Esophagus mucosa (tissue), 1 donor: ENCODE measurements at regions not wholly inside any gene's neighbourhood (a gene's known extent, or its start where the extent isn't known, plus 50 kb on each side); places are given as distances from the start of the nearest gene placed in this dataset.

Experiments
- ATAC-seq: fragments of 200-7000 bp; cut with Tn5 transposase; one replicate; pipeline ENCODE4 v1.9.1; 2020
- donor health status: DM: yes; HTN: yes; CAD: no.

DNA sequence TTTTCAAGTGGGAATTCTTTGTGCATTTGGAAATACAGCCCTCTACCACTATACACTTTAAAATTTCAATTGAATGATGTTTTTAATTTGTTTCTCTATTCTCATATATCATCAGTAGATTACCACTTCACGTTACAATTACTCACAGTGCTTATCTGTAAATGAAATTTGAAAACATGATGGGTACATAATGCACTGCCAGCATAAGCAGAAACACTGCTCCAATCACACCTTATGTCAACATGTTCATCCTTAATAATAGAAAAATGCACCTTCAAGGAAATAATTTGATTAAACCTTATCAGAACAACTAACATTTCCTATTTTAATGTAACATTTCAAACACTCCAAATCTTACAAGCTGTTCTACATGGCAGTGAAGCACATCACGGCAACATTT lies 718.4 kb downstream of the GBE1 start:
- no peak for ATAC-seq

DNA sequence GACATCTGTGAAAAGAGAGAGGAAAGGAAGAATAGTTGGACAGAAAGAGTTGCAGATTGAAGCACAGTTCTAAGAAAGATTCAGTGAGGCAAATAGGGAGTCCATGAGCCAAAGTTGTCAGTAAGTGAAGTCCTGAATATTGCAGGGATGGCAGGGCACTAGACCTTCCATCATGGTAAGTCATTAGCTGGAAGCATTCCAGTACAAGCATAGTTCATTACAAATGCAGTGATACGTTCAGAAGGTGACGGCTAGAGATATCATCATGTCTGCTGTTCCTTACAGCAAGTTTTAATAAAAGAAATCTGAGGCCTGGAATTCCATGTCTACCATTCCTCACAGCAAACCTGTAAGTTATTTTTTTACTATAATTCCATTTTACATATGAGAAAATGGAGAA lies 720.1 kb downstream of the GBE1 start:
- ATAC-seq, result no peak

DNA sequence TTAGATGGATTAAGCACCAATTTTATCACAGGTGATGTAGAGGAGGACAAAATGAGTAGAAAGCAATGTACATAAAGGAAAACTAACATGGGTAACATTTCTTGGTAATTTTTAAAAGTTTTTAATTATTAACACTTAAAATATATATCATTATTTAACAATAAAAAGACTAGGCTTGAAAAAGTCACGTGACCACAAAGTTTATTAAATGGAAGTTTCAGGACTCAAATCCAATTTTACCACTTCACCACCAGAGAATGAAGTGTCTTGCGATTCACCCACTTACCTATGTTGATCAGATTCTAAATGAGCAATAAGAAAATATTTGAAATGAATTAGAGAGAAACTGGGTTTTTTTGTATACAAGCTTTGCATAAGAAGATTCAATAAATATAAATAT lies 721.3 kb downstream of the GBE1 start:
- no peak for ATAC-seq

DNA sequence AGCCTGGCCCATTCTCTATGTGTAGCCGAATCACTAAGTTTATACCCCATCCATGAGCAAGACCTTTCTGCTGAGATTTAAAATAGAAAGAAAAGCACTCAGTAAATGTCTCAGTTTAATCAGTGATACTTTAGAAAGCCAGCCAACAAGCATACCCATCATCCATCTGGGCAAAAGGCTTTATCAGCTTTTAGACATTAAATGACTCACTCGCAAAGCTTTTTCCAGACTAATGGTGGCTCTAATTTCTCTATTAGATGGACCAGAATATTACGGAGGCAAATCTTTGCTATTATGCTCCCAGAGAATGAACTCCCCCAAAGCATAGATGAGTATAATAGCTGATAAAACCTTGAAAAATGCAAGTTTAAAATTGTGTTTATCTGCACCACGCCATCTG lies 727.8 kb downstream of the GBE1 start:
- no peak for ATAC-seq

DNA sequence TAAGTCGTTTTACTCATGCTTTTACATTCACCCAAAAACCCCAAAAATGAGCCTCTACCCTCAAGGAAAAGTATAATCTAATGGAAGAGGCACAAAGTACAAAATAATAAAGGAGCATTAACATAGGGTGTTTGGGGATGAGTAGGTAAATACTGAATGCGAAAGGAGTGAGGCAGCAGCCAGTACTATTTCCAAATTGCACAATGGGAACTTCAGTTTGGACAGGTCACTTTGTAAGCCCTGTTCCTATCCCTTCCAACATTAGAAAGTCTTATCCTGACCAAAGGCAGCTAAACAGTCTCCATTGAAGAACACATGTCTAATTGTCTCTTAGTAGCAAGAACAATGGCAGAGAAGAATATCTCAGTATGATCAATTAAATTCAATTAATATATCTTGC lies 728.3 kb downstream of the GBE1 start:
- no peak for ATAC-seq

DNA sequence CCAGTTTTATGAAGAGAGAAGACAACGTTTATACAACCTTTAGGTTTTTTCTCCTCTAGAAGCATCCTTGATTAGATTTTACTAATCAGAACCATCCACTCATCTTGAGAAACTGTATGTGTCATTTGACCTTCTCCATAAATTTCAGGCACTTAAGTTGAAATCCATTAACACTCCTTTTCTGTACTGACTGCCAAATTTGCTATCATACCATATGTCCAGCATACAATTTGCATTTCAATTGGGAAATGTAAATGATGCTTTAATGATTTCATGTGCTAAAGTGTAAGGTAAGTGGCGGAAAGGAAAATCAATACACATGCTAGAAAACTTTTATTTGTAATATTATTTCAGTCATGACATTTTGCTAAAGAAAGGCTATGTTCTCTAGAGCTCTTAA lies 731.6 kb downstream of the GBE1 start:
- ATAC-seq, result no peak

DNA sequence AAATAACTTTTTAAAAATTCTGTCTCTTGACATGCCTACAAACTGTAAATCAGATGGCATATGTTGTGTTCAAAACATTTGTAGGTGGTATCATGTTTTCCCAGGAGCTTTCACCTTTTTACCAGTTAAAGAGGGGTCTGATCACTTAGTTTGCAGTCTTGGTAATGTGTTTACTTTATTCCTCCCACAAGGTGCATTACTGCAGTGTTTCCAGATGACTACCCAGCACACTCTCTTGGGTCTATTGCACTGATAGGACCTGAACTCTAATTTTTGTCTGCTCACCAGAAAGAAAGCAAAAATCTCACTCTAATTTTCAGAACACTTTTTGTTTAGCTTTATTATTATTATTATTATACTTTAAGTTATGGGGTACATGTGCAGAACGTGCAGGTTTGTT lies 734.1 kb downstream of the GBE1 start:
- ATAC-seq, result no peak

DNA sequence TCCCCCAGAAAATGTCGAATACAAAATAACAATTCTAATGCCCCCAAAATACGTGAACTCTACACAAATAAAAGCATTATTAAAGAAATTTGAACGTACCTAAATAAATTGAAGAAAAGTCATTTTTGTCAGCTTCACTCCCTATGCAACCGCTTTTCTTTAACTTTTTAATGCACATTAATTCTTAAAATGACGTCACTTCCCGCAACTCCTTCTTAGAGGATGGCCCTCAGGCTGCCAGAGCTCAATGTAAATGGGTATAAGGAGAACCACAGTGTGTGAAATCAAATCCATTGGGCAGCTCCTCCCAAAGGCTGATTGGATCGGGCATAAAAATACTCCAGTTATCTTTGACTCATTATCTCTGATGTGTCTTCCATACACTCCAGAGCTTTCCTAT lies 736.9 kb downstream of the GBE1 start:
- ATAC-seq, result no peak

DNA sequence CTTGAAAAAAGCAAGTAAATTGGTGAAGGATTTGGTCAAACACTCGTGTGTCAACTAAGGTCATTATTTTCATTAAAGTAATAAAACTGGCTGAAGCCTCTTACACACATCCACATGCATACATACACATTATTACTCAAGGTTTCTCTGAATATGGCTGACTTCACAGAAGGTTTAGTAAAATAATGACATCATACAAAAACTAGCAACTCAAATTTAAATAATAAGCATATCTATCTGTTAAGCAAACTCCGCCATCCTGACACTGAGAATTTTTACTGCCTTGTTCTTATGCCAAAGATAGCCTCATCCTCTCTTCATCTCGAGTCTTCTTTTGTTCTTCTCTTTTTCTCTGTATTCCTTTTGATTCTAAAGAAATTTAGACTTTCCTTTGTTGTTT lies 739.1 kb downstream of the GBE1 start:
- ATAC-seq, result no peak

DNA sequence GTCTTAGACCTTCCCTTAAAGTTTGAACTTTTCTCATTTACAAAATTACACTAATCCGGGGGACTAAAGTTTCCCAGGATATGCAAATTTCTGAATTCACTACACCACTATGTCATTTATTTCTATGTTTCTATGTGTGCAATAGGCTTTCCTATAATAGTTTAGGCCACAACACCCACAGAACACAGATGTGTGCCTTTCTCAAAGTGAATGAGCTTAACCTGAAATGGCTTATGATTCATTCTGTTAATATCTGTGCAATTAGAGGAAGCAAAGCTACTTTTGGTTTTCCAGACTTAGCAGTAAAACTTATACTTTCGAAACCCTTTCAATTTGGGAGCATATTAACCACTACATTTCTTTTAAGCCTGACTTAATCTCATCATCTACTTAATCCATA lies 748.1 kb downstream of the GBE1 start:
- ATAC-seq, result no peak

DNA sequence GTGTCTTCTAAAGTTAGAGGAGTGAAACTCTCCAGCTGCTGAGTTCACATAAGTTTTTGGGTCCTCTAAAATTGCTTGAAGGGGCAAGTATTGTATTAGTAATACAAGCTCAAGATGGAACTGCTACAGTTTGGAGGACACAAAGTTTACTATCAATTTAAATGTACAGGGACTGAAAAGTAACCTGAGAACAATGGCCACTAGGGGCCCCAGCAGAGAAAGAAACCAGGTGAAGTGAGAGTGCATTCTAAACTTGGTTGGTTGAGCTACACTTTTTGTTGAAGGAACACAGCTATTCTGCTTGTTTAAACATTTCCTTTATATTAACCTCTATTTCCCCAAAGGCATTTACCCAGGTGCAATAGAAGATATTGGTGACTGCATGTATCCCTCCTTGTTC lies 755.5 kb downstream of the GBE1 start:
- ATAC-seq, result no peak

DNA sequence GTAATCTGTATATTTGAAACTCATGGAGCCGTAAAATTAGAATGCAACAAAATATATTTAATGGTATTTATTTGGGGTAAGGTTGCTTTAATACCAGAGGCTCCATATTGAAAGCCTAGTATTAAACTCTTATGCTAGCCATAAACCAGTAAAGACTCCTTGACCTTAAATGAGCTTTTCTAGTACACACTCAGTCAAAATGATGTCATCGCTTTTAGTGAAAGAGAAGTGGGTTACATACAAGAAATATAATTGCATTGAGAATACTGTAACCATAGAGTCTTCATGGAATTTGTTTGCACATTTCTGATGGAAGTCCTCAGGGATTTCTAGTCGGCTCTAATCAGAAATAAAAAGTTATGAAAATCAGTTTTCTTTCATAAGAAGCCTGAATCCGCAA lies 757.6 kb downstream of the GBE1 start:
- no peak for ATAC-seq

DNA sequence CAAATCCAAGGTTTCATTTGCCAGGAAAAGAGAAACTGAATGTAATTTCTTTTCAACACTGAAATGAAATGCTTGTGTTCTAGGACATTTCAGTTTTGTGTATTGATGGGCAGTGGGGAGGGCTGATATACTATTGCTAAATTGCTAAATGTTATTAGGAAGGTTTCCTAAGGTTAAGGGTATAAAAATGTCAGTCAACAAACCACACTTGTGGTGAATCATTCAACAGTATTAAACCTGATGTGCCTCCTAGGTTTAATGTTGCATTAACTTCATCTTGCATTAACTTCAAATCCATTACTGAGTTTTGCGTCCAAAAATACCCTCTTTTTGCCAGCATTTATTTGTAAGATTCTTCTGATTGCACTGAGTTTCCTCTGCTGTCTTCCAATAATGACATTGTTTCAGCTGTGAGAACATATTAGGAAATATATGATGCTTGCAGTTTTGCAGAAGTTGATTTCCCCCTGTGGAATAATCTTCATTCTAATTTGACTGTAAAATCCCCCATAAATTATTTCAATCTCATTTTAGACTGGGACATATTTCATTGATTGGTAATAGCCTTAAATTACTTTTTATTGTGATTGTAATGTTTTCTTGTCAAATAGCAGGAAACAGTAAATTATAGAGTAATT lies 758.3 kb downstream of the GBE1 start:
- ATAC-seq, result no peak

DNA sequence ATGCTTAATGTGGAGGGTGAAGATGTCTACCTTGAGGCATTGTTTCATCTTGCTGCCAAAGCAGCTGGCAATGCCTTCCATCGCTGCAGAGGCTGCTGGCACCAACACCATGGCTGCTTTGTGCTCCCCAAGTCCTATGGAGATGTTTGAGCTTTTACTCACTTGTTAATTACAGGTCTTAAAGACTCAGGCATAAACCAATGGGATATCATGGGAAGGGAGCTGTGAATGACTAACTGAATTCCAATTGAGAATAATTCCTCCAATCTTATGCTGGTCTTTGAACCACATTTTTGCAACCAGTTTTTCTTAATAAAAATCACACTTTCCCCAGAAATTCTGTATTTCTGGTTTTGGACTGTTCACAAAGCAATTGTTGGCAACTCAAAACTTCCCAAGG lies 762.0 kb downstream of the GBE1 start:
- ATAC-seq, result no peak

DNA sequence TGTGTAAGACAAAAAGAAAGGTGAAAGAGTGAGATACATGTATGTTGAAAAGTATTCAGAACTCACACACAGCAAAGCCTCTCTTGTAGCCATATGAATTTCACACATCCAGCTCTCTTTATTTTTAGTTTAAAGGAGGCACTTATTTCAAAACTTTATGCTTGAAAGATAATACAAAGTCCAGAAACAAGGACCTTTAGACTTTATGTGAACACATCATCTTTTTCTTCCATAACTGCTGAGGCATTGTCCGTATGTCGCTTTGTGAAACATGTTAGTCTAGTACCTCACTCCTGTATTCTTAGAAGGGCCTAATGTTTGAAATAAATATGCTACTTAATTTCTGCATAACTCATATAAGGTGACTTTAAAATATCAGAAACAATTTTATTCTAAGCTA lies 763.4 kb downstream of the GBE1 start:
- no peak for ATAC-seq

DNA sequence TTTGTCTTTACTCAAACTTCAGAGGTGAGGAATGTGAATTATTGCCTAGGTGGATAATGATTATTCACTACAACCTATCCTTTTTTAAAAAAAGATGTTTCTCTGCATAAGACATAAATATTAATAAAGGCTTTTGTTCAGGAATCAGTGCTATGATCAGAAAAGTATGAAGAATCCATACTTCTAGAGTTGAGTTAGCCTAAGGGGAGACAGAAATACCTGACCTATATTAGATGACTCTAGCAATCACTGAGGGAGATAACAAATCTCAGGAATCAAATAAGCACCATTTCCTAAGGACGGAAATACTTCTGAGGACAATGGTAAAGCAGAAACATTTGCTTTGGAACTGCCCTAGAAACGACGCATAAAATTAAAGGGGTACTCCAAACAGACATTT lies 763.8 kb downstream of the GBE1 start:
- no peak for ATAC-seq

DNA sequence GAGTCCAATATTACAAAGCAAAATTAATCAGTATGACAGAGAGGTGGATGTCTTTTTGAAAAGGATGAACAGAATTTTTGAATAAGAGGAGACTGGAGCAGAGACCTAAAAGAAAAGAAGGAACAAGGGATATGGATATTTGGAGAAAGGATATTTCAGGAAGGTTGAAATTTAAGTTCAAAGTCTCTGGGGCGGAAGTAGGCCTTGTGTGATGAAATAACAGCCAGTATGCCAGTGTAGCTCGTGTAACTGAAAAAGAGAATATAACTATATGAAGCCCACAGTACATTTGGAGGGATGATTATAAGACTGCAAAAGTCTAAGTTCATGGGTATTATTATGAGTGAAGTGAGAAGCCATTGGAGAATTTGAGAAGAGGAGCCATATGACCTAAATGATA lies 766.7 kb downstream of the GBE1 start:
- no peak for ATAC-seq

DNA sequence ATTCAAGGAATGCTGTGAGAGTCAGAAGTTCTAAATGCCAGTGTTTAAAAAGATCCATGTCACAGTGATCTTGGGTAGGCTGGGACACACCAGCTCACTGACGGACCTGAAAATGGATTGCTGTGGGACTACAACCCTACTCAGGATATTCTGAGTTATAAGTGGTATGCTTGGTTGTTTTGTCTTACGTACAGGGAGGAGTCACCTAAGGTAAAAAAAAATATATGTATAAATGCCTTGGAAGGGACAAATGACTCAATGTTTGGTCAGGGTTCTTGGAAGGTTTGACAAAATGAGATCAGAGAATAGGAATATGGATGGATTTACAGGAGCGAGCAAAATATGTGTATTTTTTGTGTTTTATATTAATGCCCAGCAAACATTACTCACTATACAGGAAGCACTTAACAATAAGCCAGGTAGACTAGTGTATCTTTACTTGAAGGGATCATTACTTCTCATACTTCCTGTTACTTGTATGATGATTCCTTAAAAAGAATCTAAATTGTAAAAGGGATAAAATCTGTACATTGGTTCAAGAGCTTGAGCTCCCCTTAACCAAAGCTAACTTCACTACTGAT lies 767.3 kb downstream of the GBE1 start:
- ATAC-seq, result no peak

DNA sequence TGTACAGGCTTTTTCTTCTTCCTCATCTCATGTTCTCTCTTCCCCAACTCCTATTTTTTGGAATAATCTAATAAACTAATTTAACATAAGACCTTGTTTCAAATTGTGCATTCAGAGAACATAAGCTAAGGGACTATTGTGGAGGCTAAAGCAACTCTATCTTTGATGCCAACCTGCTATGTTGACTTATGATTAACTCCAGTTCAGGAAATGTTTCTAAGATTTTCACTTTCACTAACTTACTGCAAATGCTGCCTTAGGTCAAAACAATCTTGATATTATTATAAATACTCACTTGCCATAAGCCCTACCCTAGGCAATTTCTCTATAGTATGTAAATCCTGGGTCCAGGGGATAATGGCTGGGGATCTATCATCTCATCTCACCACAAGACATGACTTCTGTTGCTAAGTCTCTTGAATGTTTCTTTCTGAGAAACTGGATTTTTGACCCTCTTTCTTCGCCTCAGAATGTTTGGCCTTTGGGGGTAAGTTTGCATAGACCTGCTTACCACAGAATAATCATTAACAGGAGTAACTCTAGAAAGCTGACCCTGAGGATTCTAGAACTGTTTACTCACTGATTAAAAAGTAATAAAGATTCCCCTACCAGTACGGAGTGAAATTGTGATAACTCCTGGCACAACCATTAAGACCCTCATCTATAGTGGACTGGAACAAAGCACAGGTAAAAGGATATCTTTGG lies 768.1 kb downstream of the GBE1 start:
- no peak for ATAC-seq

DNA sequence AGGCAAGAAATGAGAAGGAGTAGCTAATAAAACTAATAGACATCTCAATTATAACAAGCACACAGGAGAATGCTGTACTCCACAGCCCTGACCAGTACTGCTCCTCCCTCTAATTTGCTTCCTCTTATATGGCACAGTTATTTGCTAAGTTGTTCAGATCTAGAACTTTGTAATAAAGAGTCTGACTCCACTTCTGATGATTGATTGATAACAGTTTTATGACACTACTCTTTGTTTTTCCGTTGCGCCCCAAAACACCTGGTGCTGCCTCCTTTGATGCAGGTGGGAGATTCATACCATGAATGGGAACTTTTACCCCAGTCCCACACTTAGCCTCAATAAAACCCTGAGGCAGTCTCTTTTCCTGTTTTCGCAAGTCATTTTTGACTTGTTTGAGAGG lies 777.7 kb downstream of the GBE1 start:
- no peak for ATAC-seq

DNA sequence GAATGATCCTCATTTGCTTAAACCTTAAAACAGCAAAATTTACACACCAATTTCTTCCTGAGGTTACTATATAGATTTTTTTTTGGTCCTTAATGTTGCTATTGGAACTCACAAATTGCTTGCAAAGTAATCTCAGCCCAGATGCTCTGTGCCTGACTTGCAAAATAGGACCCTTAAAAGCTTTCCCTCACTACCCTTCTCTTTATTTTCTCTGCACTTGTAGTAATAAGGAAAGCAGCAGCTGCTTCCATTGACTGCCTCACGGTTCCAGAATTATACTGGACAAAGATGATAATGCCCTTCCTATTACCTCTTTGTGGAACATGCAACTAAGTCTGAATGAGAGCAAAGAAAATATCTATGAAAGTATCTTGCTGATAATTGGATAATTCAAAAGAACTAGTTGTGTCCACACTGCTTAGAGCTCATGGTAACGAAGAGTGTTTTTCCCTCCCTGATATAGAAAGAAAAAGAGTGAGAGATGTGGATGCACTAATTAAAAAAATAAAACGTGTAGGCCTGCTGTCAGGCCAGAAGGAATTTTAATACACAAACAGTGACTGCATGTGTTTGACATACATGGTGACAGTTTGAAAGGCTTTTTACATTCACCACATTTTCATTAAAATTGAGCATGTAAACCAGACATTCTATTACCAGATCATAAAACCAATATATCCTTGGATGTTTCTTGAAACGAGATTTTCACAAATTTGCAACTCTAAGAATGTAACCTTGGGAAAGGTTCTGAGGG lies 783.1 kb downstream of the GBE1 start:
- no peak for ATAC-seq

DNA sequence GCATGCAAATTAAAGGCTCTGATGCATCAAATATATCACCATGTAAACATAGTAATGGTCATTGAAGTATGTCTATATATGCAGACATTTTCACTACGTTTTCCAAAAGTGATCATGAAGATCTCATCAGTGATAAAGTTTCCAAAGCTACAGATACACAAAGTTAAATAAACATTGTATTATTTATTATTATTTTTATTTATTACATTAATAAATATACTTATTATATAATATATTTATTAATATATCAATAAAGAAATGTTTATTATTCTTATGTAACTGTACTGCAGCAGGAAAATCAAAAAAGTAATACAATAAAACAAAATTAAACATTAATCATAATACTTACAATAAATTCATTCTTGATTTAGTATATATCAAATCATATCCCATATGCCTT lies 791.2 kb downstream of the GBE1 start:
- ATAC-seq, result no peak

DNA sequence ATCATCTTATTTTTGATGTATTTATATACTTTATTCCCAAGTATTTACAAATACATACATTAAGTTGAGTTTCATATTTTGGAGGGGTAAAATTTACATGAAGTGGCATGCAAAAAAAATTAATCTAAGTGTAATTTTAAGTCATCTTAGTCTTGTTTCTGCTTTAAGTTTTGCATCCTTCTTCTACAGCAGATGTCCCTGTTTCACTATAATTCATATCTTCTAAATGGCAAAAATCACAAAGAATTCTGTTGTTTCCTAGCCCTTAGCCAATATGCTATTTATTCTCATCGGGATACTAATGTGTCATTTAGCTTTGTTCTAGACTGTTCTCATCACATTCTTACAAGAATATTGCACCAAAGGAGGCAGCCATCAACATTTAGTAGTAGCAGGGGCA lies 831.9 kb downstream of the GBE1 start:
- no peak for ATAC-seq

DNA sequence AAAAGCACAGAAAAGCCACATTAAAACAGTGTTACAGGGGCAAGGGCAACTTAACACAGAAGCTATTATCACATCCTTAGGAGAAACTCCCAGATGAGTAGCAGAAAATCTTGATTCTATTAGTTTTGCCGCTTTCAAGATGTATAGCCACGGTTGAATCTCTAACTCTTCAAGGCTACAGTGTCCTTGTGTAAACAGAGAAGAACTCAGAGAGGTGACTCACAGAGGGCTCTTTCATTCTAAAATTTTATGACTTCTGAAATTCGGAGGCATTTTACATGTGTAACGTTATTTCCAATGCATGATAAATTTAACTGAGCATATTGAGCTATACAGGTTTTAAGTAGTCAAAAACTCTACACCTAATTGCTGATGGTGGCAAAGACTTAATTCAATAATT lies 846.6 kb downstream of the GBE1 start:
- no peak for ATAC-seq
